Fibroblast of lung (primary cell): ENCODE measurements at regions not wholly inside any gene's neighbourhood (a gene's known extent, or its start where the extent isn't known, plus 50 kb on each side); places are given as distances from the start of the nearest gene placed in this dataset.

Experiments
- DNase-seq, 2 donors: peaks; one replicate each; pipeline versions ENCODE4 v3.0.0 to v3.0.0-alpha.2; 2010; ENCODE audit warnings: low read depth in 2 of 2
- H2AFZ ChIP-seq: 2 replicates; pipeline ENCODE4 v1.5.1; 2012; ENCODE audit warnings: low read length, control low read depth, inconsistent platforms
- H3K27ac ChIP-seq: 2 replicates; pipeline ENCODE4 v1.5.1; 2011; ENCODE audit warnings: low read length, control low read depth; ENCODE audit not compliant: insufficient read depth
- H3K27me3 ChIP-seq: 2 replicates; pipeline ENCODE4 v1.5.1; 2011; ENCODE audit warnings: mild to moderate bottlenecking, low read length; ENCODE audit not compliant: control insufficient read depth, insufficient read depth
- H3K36me3 ChIP-seq: 2 replicates; pipeline ENCODE4 v1.5.1; 2011; ENCODE audit warnings: low read length; ENCODE audit not compliant: control insufficient read depth, insufficient read depth
- H3K4me1 ChIP-seq: 2 replicates; pipeline ENCODE4 v1.5.1; 2011; ENCODE audit warnings: low read length; ENCODE audit not compliant: control insufficient read depth, insufficient read depth; ENCODE audit errors: extremely low read depth
- H3K4me2 ChIP-seq: 2 replicates; pipeline ENCODE4 v1.5.1; 2011; ENCODE audit warnings: low read length, control low read depth; ENCODE audit not compliant: insufficient read depth; ENCODE audit errors: extremely low read depth
- H3K4me3 ChIP-seq, 4 experiments: fragments of 200-600 bp in 1 of 4; sonication (generic) in 1 of 4; replicated peaks in 1 of 4; 2 replicates each; pipeline ENCODE4 v1.5.1; 2011 to 2016; ENCODE audit warnings: low read length in 4 of 4, low read depth in 3 of 4, mild to moderate bottlenecking in 3 of 4, control low read depth in 2 of 4, inconsistent platforms in 1 of 4, mixed read lengths in 1 of 4; ENCODE audit not compliant: insufficient read depth in 1 of 4; ENCODE audit errors: control extremely low read depth in 1 of 4
- H3K79me2 ChIP-seq: 2 replicates; pipeline ENCODE4 v1.5.1; 2012; ENCODE audit warnings: mild to moderate bottlenecking, low read length, inconsistent platforms; ENCODE audit not compliant: control insufficient read depth, insufficient read depth
- H3K9ac ChIP-seq: 2 replicates; pipeline ENCODE4 v1.5.1; 2011; ENCODE audit warnings: mild to moderate bottlenecking, low read length, control low read depth; ENCODE audit not compliant: insufficient read depth
- H3K9me3 ChIP-seq: 2 replicates; pipeline ENCODE4 v1.5.1; 2012; ENCODE audit warnings: low read depth, low read length; ENCODE audit not compliant: control insufficient read depth, insufficient read depth
- H4K20me1 ChIP-seq: 2 replicates; pipeline ENCODE4 v1.5.1; 2011; ENCODE audit warnings: low read length; ENCODE audit not compliant: control insufficient read depth, insufficient read depth; ENCODE audit errors: extremely low read depth
- CTCF ChIP-seq, 2 donors: IDR thresholded peaks in 1 of 2; conservative IDR thresholded peaks in 1 of 2; 1 replicate in 1 of 2; 2 replicates in 1 of 2; pipeline ENCODE4 v1.5.1; 2011 to 2012; ENCODE audit warnings: low read length in 2 of 2, control low read depth in 1 of 2, inconsistent platforms in 1 of 2, low read depth in 1 of 2, mild to moderate bottlenecking in 1 of 2
- EZH2 ChIP-seq: IDR thresholded peaks from 2 replicates; pipeline ENCODE4 v1.5.1; 2012; ENCODE audit warnings: low read length, control low read depth, mild to moderate bottlenecking; ENCODE audit errors: missing control alignments

- no peaks in the 10 kb centered on the region for H3K27me3 ChIP-seq
- H3K79me2 ChIP-seq = no peaks in the 10 kb centered on the region
- peak overlapping the region; percentile 91 for H3K27ac ChIP-seq
- H3K9me3 ChIP-seq = no peaks in the 10 kb centered on the region
- peaks cover 17% of the 10 kb centered on the region for H3K4me1 ChIP-seq
- H3K4me3 ChIP-seq = no peak overlapping the region
- H4K20me1 ChIP-seq = no peaks in the 10 kb centered on the region
- peak; percentile 92 to 94 for DNase-seq
- no peaks in the 10 kb centered on the region for H3K36me3 ChIP-seq
- TF ChIP-seq CTCF (conservative IDR thresholded peaks at IDR 0.05 in 1 of 2, IDR thresholded peaks at IDR 0.05 in 1 of 2; ENCODE audit: low read depth in 1 of 2, low read length in 2 of 2) (no peak), EZH2 (no peak)
- peak overlapping the region; percentile 79 for H2AFZ ChIP-seq
- peak overlapping the region; percentile 44 for H3K9ac ChIP-seq
- peak overlapping the region; percentile 44 for H3K4me2 ChIP-seq
Measured at GRCh38 chr13:111006506-111007031, 91.7 kb upstream of the ANKRD10 start.

GRCh38 chr13:111005808-111006505, 91.1 kb upstream of the ANKRD10 start:
- Histone ChIP-seq H3K27ac (peak overlapping the region; percentile 91), H3K4me2 (peak overlapping the region; percentile 44), H2AFZ (peak overlapping the region; percentile 61)

GRCh38 chr13:111005364-111005763, 90.5 kb upstream of the ANKRD10 start:
- Histone ChIP-seq H3K27ac (peak overlapping the region; percentile 91), H3K27me3 (no peaks in the 10 kb centered on the region), H3K4me1 (peaks cover 17% of the 10 kb centered on the region), H3K79me2 (no peaks in the 10 kb centered on the region), H3K4me2 (no peak overlapping the region), H3K4me3 (no peak overlapping the region), H3K36me3 (no peaks in the 10 kb centered on the region), H3K9me3 (no peaks in the 10 kb centered on the region), H2AFZ (peak overlapping the region; percentile 61), H4K20me1 (no peaks in the 10 kb centered on the region), H3K9ac (no peak overlapping the region)
- TF ChIP-seq CTCF (conservative IDR thresholded peaks at IDR 0.05 in 1 of 2, IDR thresholded peaks at IDR 0.05 in 1 of 2; ENCODE audit: low read depth in 1 of 2, low read length in 2 of 2) (no peak), EZH2 (no peak)
- DNase-seq = peak; percentile 16 to 66

More at GRCh38 chr13:111005808-111006505, 91.1 kb upstream of the ANKRD10 start:
- no peaks in the 10 kb centered on the region for H4K20me1 ChIP-seq
- peaks cover 17% of the 10 kb centered on the region for H3K4me1 ChIP-seq
- no peaks in the 10 kb centered on the region for H3K27me3 ChIP-seq
- H3K9ac ChIP-seq = no peak overlapping the region
- TF ChIP-seq CTCF (conservative IDR thresholded peaks at IDR 0.05 in 1 of 2, IDR thresholded peaks at IDR 0.05 in 1 of 2; ENCODE audit: low read depth in 1 of 2, low read length in 2 of 2) (no peak), EZH2 (no peak)
- H3K79me2 ChIP-seq = no peaks in the 10 kb centered on the region
- no peaks in the 10 kb centered on the region for H3K36me3 ChIP-seq
- DNase-seq = peak; percentile 31 to 83
- H3K9me3 ChIP-seq = no peaks in the 10 kb centered on the region
- no peak overlapping the region for H3K4me3 ChIP-seq
